Activated naive CD4-positive, alpha-beta T cell treated with anti-CD3 and anti-CD28 coated beads, Interleukin-2, amount 10 ng/mL, durations not matched to agents 7 days and 5 days (primary cell): ENCODE measurements at regions not wholly inside any gene's neighbourhood (a gene's known extent, or its start where the extent isn't known, plus 50 kb on each side); places are given as distances from the start of the nearest gene placed in this dataset.

Experiments used
- CTCF ChIA-PET: fragments of 350-600 bp; sonication (Branson Sonifier 250); formaldehyde crosslinking; loops from one replicate; lab custom pipeline; 2021; ENCODE audit warnings: antibody characterized with exemption; lab: Charles Lee
- DNase-seq: peaks from one replicate; pipeline ENCODE4 v3.0.0-alpha.2; 2020
- H3K27ac Mint-ChIP-seq: one replicate; pipeline ENCODE4 v1.8.0; 2021; ENCODE audit warnings: mild to moderate bottlenecking, moderate library complexity, mixed read lengths
- H3K27me3 Mint-ChIP-seq: one replicate; pipeline ENCODE4 v1.8.0; 2021; ENCODE audit warnings: mild to moderate bottlenecking, mixed read lengths
- H3K36me3 Mint-ChIP-seq: one replicate; pipeline ENCODE4 v1.8.0; 2021; ENCODE audit warnings: mixed read lengths
- H3K4me1 Mint-ChIP-seq: one replicate; pipeline ENCODE4 v1.8.0; 2021; ENCODE audit warnings: mixed read lengths
- H3K4me3 Mint-ChIP-seq: one replicate; pipeline ENCODE4 v1.8.0; 2021; ENCODE audit warnings: mild to moderate bottlenecking, moderate library complexity, mixed read lengths
- H3K9me3 Mint-ChIP-seq: one replicate; pipeline ENCODE4 v1.8.0; 2021; ENCODE audit warnings: mixed read lengths

DNA sequence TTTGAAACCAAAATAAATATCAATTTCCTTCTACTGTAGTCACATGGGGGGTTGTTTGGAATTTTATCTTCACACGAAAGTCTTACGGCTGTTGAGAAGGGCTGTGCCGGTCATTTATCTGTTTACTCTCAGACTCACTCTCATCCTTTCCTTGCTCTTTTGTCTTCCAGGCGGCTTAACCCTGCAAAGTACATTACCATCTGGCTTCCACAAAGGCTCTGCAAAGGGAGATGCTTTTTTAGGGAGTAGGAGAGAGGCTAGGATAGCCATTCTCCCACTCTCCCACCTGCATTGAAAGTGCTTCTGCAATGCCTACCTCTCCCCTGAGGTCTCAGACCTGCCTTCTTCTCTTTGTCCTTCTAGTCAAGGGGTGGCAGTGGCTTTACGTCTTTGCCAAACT is 247.6 kb downstream of the MEIS1 start:
- CTCF ChIA-PET, result no interaction called here
- H3K27me3 Mint-ChIP-seq, result no peaks in the 10 kb centered on the region
- H3K36me3 Mint-ChIP-seq, result no peaks in the 10 kb centered on the region
- H3K9me3 Mint-ChIP-seq, result no peaks in the 10 kb centered on the region
- no peak overlapping the region for H3K4me3 Mint-ChIP-seq
- H3K27ac Mint-ChIP-seq, result no peak overlapping the region
- no peaks in the 10 kb centered on the region for H3K4me1 Mint-ChIP-seq
- DNase-seq, result no peak

DNA sequence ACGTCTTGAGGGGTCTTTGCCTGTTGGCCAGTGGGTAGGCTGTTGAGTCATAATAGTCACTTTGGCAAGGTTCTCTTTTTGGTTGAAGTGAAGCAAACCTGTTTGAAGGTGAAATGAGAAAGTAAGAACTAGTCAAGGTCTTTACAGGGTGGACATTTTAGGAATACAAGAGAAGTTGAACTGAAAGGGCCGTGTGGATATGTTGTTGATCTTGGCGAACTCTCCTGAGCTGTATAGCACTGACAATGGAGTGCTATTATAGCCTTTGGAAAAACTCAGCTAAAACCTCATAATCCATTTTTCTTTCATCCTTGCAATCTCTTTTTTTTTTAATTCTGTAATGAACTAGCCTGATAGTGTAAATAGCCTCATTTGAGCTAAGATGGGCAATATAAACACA is 248.1 kb downstream of the MEIS1 start:
- no peaks in the 10 kb centered on the region for H3K4me1 Mint-ChIP-seq
- no peaks in the 10 kb centered on the region for H3K9me3 Mint-ChIP-seq
- no peaks in the 10 kb centered on the region for H3K36me3 Mint-ChIP-seq
- H3K4me3 Mint-ChIP-seq, result no peak overlapping the region
- no peaks in the 10 kb centered on the region for H3K27me3 Mint-ChIP-seq
- no peak for DNase-seq
- no peak overlapping the region for H3K27ac Mint-ChIP-seq
- CTCF ChIA-PET, result no interaction called here

GRCh38 chr2:66683599-66683998 is 248.7 kb downstream of the MEIS1 start:
- H3K27ac Mint-ChIP-seq, result no peak overlapping the region
- H3K27me3 Mint-ChIP-seq, result no peaks in the 10 kb centered on the region
- CTCF ChIA-PET, result no interaction called here
- H3K36me3 Mint-ChIP-seq, result no peaks in the 10 kb centered on the region
- H3K9me3 Mint-ChIP-seq, result no peaks in the 10 kb centered on the region
- H3K4me1 Mint-ChIP-seq, result no peaks in the 10 kb centered on the region
- H3K4me3 Mint-ChIP-seq, result no peak overlapping the region
- DNase-seq, result no peak

GRCh38 chr2:66684289-66684688 is 249.4 kb downstream of the MEIS1 start:
- H3K9me3 Mint-ChIP-seq, result no peaks in the 10 kb centered on the region
- H3K36me3 Mint-ChIP-seq, result no peaks in the 10 kb centered on the region
- H3K27ac Mint-ChIP-seq, result no peak overlapping the region
- no peak overlapping the region for H3K4me3 Mint-ChIP-seq
- CTCF ChIA-PET, result no interaction called here
- no peaks in the 10 kb centered on the region for H3K4me1 Mint-ChIP-seq
- no peak for DNase-seq
- no peaks in the 10 kb centered on the region for H3K27me3 Mint-ChIP-seq

DNA sequence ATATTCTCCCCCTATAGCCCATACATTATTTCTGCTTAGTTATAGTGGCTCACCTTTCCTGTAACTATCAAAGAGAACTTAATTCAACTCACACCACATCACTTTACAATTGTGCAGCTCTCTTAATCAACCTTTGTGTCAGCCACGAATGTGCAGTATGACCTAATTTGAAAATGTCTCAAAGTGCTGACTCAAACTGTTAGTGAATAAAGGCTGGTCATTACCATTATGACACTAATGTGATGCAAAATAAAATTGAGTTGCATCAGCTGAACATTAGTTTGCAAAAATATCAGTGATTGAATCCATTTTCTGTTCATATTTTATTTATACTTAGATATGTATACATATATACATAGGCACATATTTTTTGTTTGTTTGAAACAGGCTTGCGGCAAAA is 251.8 kb downstream of the MEIS1 start:
- no peaks in the 10 kb centered on the region for H3K36me3 Mint-ChIP-seq
- no peaks in the 10 kb centered on the region for H3K9me3 Mint-ChIP-seq
- DNase-seq, result no peak
- H3K4me3 Mint-ChIP-seq, result no peak overlapping the region
- H3K4me1 Mint-ChIP-seq, result no peaks in the 10 kb centered on the region
- CTCF ChIA-PET, result no interaction called here
- no peak overlapping the region for H3K27ac Mint-ChIP-seq
- no peaks in the 10 kb centered on the region for H3K27me3 Mint-ChIP-seq

DNA sequence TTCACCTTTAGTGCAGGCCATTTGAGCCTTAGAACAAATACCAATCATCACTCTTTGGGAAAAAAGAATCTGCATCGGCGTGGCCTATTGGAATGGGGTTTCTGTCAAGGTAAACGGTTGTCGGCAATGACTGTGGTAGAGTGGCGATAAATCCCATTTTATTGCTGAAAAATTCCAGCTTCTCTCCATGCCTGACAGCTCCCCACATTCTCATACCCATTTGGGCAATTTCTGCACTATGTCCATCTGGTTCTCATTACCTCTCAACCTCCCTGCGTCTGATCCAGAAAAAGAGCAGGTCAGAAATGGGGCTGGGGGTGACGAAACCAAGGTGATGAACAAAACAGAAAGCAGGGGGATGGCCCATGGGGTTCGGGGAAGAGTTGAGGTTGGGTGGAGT is 254.0 kb downstream of the MEIS1 start:
- Mint-ChIP-seq H3K36me3 (no peaks in the 10 kb centered on the region), H3K4me3 (no peak overlapping the region), H3K27me3 (no peaks in the 10 kb centered on the region), H3K9me3 (no peaks in the 10 kb centered on the region), H3K4me1 (no peaks in the 10 kb centered on the region), H3K27ac (no peak overlapping the region)
- DNase-seq, result no peak
- CTCF ChIA-PET, result no interaction called here

DNA sequence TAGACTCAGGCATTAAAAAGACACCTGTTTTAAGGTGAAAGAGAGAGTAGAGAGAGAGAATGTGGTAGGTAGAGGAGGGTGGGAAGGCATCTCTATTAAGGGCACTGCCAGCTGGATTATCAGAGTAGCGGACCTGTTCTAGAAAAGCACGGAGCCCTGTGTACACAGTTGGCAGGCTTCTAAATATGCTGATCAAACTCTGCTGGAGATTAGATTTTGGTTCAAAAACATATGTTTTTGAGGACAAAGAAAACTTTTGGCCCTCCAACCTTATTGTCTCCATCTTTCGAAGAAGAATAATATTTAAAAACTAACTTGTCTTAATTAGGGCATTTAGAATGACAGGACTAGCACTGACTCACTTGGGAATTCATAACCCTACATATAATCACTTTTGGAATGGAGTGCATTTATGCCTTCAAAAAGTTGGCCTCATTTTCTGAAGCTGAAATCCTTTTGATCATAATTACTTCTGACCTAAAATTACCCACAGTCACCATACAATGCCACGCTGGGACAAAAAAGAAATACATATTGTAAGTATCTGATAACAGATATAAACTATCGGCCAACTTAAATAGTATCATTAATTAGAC is 254.6 kb downstream of the MEIS1 start:
- Mint-ChIP-seq H3K27me3 (no peaks in the 10 kb centered on the region), H3K36me3 (no peaks in the 10 kb centered on the region), H3K27ac (no peak overlapping the region), H3K4me3 (no peak overlapping the region), H3K9me3 (no peaks in the 10 kb centered on the region), H3K4me1 (no peaks in the 10 kb centered on the region)
- DNase-seq, result no peak
- CTCF ChIA-PET, result no interaction called here

- no peaks in the 10 kb centered on the region for H3K9me3 Mint-ChIP-seq
- no peak overlapping the region for H3K4me3 Mint-ChIP-seq
- H3K27me3 Mint-ChIP-seq, result no peaks in the 10 kb centered on the region
- no peak overlapping the region for H3K27ac Mint-ChIP-seq
- CTCF ChIA-PET, result no interaction called here
- H3K36me3 Mint-ChIP-seq, result no peaks in the 10 kb centered on the region
- H3K4me1 Mint-ChIP-seq, result no peaks in the 10 kb centered on the region
- no peak for DNase-seq
Measured at GRCh38 chr2:66691031-66691965, 256.4 kb downstream of the MEIS1 start.

- no peak overlapping the region for H3K4me3 Mint-ChIP-seq
- no peaks in the 10 kb centered on the region for H3K27me3 Mint-ChIP-seq
- CTCF ChIA-PET, result no interaction called here
- H3K36me3 Mint-ChIP-seq, result no peaks in the 10 kb centered on the region
- no peaks in the 10 kb centered on the region for H3K4me1 Mint-ChIP-seq
- H3K9me3 Mint-ChIP-seq, result no peaks in the 10 kb centered on the region
- H3K27ac Mint-ChIP-seq, result no peak overlapping the region
- no peak for DNase-seq
Measured at GRCh38 chr2:66692521-66693054, 257.7 kb downstream of the MEIS1 start.

GRCh38 chr2:66693076-66693965 is 258.4 kb downstream of the MEIS1 start:
- no peaks in the 10 kb centered on the region for H3K4me1 Mint-ChIP-seq
- H3K36me3 Mint-ChIP-seq, result no peaks in the 10 kb centered on the region
- no peak overlapping the region for H3K27ac Mint-ChIP-seq
- no peaks in the 10 kb centered on the region for H3K9me3 Mint-ChIP-seq
- H3K4me3 Mint-ChIP-seq, result no peak overlapping the region
- DNase-seq, result no peak
- no peaks in the 10 kb centered on the region for H3K27me3 Mint-ChIP-seq
- CTCF ChIA-PET, result no interaction called here

DNA sequence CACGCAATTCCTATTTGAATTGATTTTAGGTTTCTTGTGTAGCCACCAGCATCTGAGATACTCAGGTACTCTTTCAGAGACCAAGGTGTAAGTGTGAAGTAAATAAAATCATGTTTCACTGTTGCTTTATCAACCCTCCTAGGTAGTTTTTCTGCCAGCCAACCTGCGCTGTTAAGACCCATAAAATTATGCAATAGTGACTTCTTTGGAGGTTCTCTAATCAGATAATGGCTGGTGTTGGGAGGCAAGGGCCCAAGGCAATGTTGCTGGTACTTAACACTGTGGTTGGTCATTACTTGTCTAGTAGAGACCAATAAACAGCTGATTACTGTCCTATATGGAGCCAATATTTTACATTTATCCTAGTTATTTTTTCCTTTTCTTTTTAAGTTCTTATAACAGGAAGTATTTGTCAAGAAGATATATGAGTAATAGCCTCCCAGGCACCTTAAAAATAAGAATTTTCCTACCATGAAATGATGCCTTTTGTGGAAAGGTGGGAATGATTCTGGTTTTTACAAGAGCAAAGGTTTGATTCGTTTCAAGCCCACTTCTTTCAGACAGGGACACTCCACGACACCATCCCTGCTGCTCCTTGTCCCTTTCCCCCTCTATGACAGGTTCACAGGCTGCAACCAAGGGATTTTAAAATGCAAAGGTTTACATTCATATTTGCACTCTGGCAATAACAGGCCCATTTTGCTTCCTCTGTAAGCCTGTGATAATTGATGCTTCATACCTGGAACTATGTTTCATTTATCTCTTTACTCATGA is 259.3 kb downstream of the MEIS1 start:
- no peaks in the 10 kb centered on the region for H3K9me3 Mint-ChIP-seq
- CTCF ChIA-PET, result no interaction called here
- no peak overlapping the region for H3K27ac Mint-ChIP-seq

DNA sequence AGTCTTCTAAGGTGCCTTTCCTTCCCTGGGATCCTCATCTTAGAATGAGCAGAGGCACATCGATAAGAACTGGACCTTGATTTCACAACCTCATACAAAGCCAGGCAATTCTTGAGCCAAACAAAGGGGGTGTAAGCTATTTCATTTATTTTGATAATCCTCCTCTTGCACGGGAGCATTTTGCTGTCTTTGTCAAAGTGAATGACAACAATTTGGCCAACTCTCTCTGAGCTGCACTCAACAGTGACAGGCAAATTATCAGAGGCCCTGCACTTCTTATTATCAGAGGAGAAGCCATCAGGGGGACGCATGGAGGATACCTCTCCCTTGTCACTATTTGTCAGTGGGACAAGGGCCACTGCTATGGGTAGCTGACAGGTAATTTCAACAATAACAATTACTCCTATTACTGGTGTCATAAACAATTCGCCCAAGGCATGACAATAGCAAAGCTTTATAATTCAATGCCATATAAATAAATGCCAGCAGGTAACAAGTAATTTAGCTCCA is 260.4 kb downstream of the MEIS1 start:
- no peak for DNase-seq
- no peaks in the 10 kb centered on the region for H3K27me3 Mint-ChIP-seq
- no peaks in the 10 kb centered on the region for H3K4me1 Mint-ChIP-seq
- no peak overlapping the region for H3K27ac Mint-ChIP-seq
- H3K36me3 Mint-ChIP-seq, result no peaks in the 10 kb centered on the region
- CTCF ChIA-PET, result no interaction called here
- no peak overlapping the region for H3K4me3 Mint-ChIP-seq
- H3K9me3 Mint-ChIP-seq, result no peaks in the 10 kb centered on the region

More for the DNA sequence above, 259.3 kb downstream of the MEIS1 start:
- DNase-seq, result no peak
- H3K4me1 Mint-ChIP-seq, result no peaks in the 10 kb centered on the region
- no peaks in the 10 kb centered on the region for H3K27me3 Mint-ChIP-seq
- H3K36me3 Mint-ChIP-seq, result no peaks in the 10 kb centered on the region
- H3K4me3 Mint-ChIP-seq, result no peak overlapping the region

DNA sequence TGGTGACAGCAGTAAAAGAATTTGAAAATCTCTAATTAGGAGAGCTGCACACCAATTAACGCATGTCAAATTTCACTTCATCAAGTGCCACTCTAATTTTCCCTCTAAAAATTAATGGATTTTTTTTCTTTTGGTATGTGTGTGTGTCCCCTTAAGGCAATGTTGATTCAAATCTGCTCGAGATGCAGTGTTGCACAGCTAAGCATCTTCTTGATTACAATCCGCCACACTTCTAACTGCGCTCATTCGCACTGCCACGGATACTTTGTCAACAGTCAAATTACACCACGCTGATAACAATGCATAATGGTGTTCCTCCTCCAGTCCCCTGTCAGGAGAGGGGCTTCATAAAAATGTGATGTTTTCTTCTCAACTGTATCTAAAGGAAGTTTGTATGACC is 261.4 kb downstream of the MEIS1 start:
- no peaks in the 10 kb centered on the region for H3K4me1 Mint-ChIP-seq
- no peak for DNase-seq
- H3K4me3 Mint-ChIP-seq, result no peak overlapping the region
- no peaks in the 10 kb centered on the region for H3K36me3 Mint-ChIP-seq
- no peak overlapping the region for H3K27ac Mint-ChIP-seq
- H3K9me3 Mint-ChIP-seq, result no peaks in the 10 kb centered on the region
- CTCF ChIA-PET, result no interaction called here
- H3K27me3 Mint-ChIP-seq, result no peaks in the 10 kb centered on the region
